Fibroblast of pulmonary artery (primary cell): ENCODE measurements at regions not wholly inside any gene's neighbourhood (a gene's known extent, or its start where the extent isn't known, plus 50 kb on each side); places are given as distances from the start of the nearest gene placed in this dataset.
"Not testable (repeated sequence)": the region's sequence is repeated elsewhere in the genome, so short reads cannot be mapped to it uniquely, and the experiment has no call there.

Source experiments
- DNase-seq: peaks from one replicate; pipeline ENCODE4 v3.0.0-alpha.2; 2010; ENCODE audit warnings: low read depth
- H3K4me3 ChIP-seq: replicated peaks from 2 replicates; pipeline ENCODE4 v1.5.1; 2011; ENCODE audit warnings: low read depth, mild to moderate bottlenecking, control low read depth, low read length, moderate library complexity
- CTCF ChIP-seq: IDR thresholded peaks from 2 replicates; pipeline ENCODE4 v1.5.1; 2011; ENCODE audit warnings: mild to moderate bottlenecking, control low read depth, low read length, inconsistent platforms; ENCODE audit errors: missing control alignments

- TF ChIP-seq CTCF = no peak
- H3K4me3 ChIP-seq = no peak overlapping the region
- DNase-seq = no peak
Measured at GRCh38 chr7:131942287-131943150, 386.1 kb upstream of the PODXL start.

- DNase-seq = no peak
- H3K4me3 ChIP-seq = no peak overlapping the region
- TF ChIP-seq CTCF = no peak
Measured at GRCh38 chr7:131941291-131941690, 384.9 kb upstream of the PODXL start.

GRCh38 chr7:131940621-131941165, 384.3 kb upstream of the PODXL start:
- no peak for DNase-seq
- no peak for TF ChIP-seq CTCF
- H3K4me3 ChIP-seq = no peak overlapping the region

- DNase-seq, H3K4me3 ChIP-seq: not testable (repeated sequence)
Measured at GRCh38 chr7:131938788-131939187, 382.4 kb upstream of the PODXL start.

GRCh38 chr7:131937868-131938267, 381.4 kb upstream of the PODXL start:
- no peak for DNase-seq
- no peak for TF ChIP-seq CTCF
- H3K4me3 ChIP-seq = no peak overlapping the region

- DNase-seq = no peak
- no peak for TF ChIP-seq CTCF
- H3K4me3 ChIP-seq = no peak overlapping the region
Measured at GRCh38 chr7:131935180-131935579, 378.8 kb upstream of the PODXL start.

- no peak overlapping the region for H3K4me3 ChIP-seq
- no peak for TF ChIP-seq CTCF
- no peak for DNase-seq
Measured at GRCh38 chr7:131934452-131934851, 378.0 kb upstream of the PODXL start.
